ENCODE measurements at regions not wholly inside any gene's neighbourhood (a gene's known extent, or its start where the extent isn't known, plus 50 kb on each side); places are given as distances from the start of the nearest gene placed in this dataset.

GRCh38 chr14:28966416-28967233 is 200.0 kb downstream of the FOXG1 start:
- TF ChIP-seq CTCF (tag by site-specific recombination; IDR thresholded peaks at IDR 0.05) (no peak), TRIM28 (IDR thresholded peaks at IDR 0.05; ENCODE audit: borderline replicate concordance, low read length) (no peak)
